CD4-positive, alpha-beta T cell (primary cell): ENCODE measurements at regions not wholly inside any gene's neighbourhood (a gene's known extent, or its start where the extent isn't known, plus 50 kb on each side); places are given as distances from the start of the nearest gene placed in this dataset.

Experiments
- ATAC-seq: fragments of 200-7000 bp; cut with Tn5 transposase; one replicate; pipeline ENCODE4 v1.10.0; 2022; ENCODE audit warnings: mild to moderate bottlenecking; ENCODE audit not compliant: poor library complexity
- CTCF ChIA-PET: fragments of 350-600 bp; sonication (Branson Sonifier 250); formaldehyde crosslinking; loops from one replicate; lab custom pipeline; 2021; ENCODE audit warnings: antibody characterized with exemption, inconsistent platforms; lab: Charles Lee
- POLR2A ChIA-PET: fragments of 350-600 bp; sonication (Branson Sonifier 250); formaldehyde crosslinking; loops from one replicate; lab custom pipeline; 2021; ENCODE audit warnings: antibody characterized with exemption, inconsistent platforms; lab: Charles Lee
- DNase-seq, 14 experiments: peaks; one replicate each; pipeline ENCODE4 v3.0.0-alpha.2; 2013 to 2020; ENCODE audit warnings: mixed read lengths in 2 of 14
- H3K27ac ChIP-seq, 2 donors: one replicate each; pipeline versions ENCODE4 v1.5.1 to v1.7.0; 2013; ENCODE audit warnings: low read length in 2 of 2, low read depth in 1 of 2, mild to moderate bottlenecking in 1 of 2
- H3K27me3 ChIP-seq, 2 experiments: 1 replicate in 1 of 2; 2 replicates in 1 of 2; pipeline versions ENCODE4 v1.6.1 to v1.7.0; 2013; ENCODE audit warnings: low read length in 2 of 2, control low read depth in 1 of 2, mild to moderate bottlenecking in 1 of 2, moderate library complexity in 1 of 2; ENCODE audit not compliant: insufficient read depth in 2 of 2, control insufficient read depth in 1 of 2
- H3K36me3 ChIP-seq: one replicate; pipeline ENCODE4 v1.6.1; 2013; ENCODE audit warnings: low read length, control low read depth; ENCODE audit not compliant: insufficient read depth
- H3K4me1 ChIP-seq: one replicate; pipeline ENCODE4 v1.6.1; 2013; ENCODE audit warnings: low read length, control low read depth; ENCODE audit not compliant: insufficient read depth
- H3K4me3 ChIP-seq: one replicate; pipeline ENCODE4 v1.5.1; 2013; ENCODE audit warnings: mild to moderate bottlenecking, low read length, moderate library complexity
- H3K9me3 ChIP-seq, 2 experiments: 1 replicate in 1 of 2; 2 replicates in 1 of 2; pipeline versions ENCODE4 v1.6.1 to v1.7.0; 2013; ENCODE audit warnings: low read length in 2 of 2, mild to moderate bottlenecking in 2 of 2, control low read depth in 1 of 2, moderate library complexity in 1 of 2; ENCODE audit not compliant: control insufficient read depth in 1 of 2, insufficient read depth in 1 of 2
- H3K27ac Mint-ChIP-seq: one replicate; pipeline ENCODE4 v1.8.0; 2020; ENCODE audit warnings: mixed read lengths
- H3K27me3 Mint-ChIP-seq: one replicate; pipeline ENCODE4 v1.8.0; 2021; ENCODE audit warnings: mixed read lengths
- H3K36me3 Mint-ChIP-seq: one replicate; pipeline ENCODE4 v1.8.0; 2021; ENCODE audit warnings: low read depth, mixed read lengths
- H3K4me1 Mint-ChIP-seq: one replicate; pipeline ENCODE4 v1.8.0; 2021; ENCODE audit warnings: low read depth, mixed read lengths
- H3K4me3 Mint-ChIP-seq: one replicate; pipeline ENCODE4 v1.8.0; 2020; ENCODE audit warnings: mild to moderate bottlenecking, mixed read lengths
- H3K9me3 Mint-ChIP-seq: one replicate; pipeline ENCODE4 v1.8.0; 2020; ENCODE audit warnings: mixed read lengths
- intact Hi-C, 2 experiments: fragments of 100-400 bp; cut with DNase I in 1 of 2; cut with micrococcal nuclease in 1 of 2; formaldehyde crosslinking; loops; one replicate each; pipeline versions ENCODE4 v1.15.1 to v1.9.0; 2023 to 2025; cut with DNase I, micrococcal nuclease
- TF ChIP-seq, protein P1 (sequence below): fragments of 200-600 bp; IDR thresholded peaks from one replicate; pipeline ENCODE4 v1.8.0; 2022; ENCODE audit warnings: antibody characterized with exemption, mild to moderate bottlenecking

DNA sequence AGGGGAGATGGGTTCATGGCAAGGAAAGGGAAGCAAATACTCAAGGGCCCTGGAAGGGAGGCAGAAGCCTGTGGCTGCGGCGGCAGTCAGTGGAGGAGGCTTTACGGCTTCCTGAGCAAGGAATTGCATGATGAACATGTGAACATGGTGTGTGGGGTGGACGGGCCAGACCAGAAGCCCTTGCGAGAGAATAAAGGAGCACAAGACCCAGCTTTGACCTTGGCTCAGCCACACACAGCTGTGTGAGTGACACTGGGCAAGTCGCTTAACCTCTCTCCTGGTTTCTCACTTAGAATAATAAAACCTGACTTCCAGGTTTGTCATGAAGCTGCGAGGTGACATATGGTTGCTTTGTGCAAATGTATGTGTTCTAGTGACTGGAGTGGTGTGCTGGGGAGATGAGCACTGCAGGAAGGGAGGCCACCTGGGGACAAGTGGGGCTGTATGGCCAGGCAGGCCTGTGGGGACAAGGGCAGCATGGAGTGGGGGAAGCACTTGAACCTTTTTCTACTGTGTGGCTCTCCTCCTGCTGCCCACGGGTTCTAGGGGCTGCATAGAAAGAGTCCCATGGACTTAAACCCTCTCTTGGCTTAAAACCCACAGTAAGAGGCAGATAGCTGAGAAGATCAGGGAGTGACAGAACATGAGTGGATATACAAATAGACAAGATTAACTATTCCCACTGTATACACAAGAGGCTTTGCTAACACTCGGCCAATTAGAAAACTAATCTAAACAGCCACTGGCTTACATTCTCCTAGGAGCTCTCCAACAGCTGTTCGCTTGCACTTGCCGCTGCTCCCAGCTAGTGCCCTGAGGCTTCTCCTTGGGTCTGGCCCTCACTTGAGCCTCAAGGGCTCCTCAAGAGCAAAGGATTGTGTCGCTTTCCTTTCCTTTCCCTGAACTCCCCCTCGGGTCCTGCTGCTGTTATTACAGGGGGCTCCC is 67.3 kb upstream of the CDON start:
- DNase-seq: no peak
- TF ChIP-seq, protein P1, sequence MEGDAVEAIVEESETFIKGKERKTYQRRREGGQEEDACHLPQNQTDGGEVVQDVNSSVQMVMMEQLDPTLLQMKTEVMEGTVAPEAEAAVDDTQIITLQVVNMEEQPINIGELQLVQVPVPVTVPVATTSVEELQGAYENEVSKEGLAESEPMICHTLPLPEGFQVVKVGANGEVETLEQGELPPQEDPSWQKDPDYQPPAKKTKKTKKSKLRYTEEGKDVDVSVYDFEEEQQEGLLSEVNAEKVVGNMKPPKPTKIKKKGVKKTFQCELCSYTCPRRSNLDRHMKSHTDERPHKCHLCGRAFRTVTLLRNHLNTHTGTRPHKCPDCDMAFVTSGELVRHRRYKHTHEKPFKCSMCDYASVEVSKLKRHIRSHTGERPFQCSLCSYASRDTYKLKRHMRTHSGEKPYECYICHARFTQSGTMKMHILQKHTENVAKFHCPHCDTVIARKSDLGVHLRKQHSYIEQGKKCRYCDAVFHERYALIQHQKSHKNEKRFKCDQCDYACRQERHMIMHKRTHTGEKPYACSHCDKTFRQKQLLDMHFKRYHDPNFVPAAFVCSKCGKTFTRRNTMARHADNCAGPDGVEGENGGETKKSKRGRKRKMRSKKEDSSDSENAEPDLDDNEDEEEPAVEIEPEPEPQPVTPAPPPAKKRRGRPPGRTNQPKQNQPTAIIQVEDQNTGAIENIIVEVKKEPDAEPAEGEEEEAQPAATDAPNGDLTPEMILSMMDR: no peak
- H3K27ac Mint-ChIP-seq: no peak overlapping the region
- no peaks in the 10 kb centered on the region for H3K36me3 Mint-ChIP-seq
- no peaks in the 10 kb centered on the region for H3K4me1 Mint-ChIP-seq
- no peak overlapping the region for H3K4me3 ChIP-seq
- H3K27me3 ChIP-seq: no peaks in the 10 kb centered on the region
- intact Hi-C loops: no loop called here
- no peaks in the 10 kb centered on the region for H3K27me3 Mint-ChIP-seq
- ChIA-PET POLR2A (no interaction called here), CTCF (no interaction called here)
- H3K36me3 ChIP-seq: no peaks in the 10 kb centered on the region
- ATAC-seq: no peak
- H3K9me3 ChIP-seq: no peaks in the 10 kb centered on the region
- no peaks in the 10 kb centered on the region for H3K4me1 ChIP-seq
- no peak overlapping the region for H3K27ac ChIP-seq
- no peaks in the 10 kb centered on the region for H3K9me3 Mint-ChIP-seq
- H3K4me3 Mint-ChIP-seq: no peak overlapping the region

DNA sequence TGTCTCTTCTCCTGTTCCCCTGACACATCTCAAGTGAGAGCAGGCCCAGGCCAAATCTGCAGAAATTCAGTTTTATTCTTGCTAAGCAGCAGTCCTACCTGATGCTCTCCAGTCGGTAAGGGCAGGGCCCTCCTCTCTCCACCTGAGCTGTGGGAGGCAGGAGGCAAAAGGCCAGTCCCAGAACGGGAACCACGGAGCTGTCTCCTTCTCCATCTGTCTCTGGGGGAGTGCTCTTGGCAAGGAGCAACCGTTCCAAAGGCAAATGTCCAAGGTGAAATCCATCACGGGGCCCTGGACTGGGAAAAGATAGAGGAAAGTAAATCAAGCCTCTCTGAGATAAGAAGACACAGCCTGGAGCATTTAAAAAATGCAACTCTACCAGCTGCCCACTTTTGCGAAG is 65.2 kb upstream of the CDON start:
- DNase-seq (no peak), ATAC-seq (no peak)
- Histone ChIP-seq H3K27ac (no peak overlapping the region), H3K36me3 (no peaks in the 10 kb centered on the region), H3K27me3 (no peaks in the 10 kb centered on the region), H3K9me3 (no peaks in the 10 kb centered on the region), H3K4me1 (no peaks in the 10 kb centered on the region), H3K4me3 (no peak overlapping the region)
- Mint-ChIP-seq H3K27ac (no peak overlapping the region), H3K9me3 (no peaks in the 10 kb centered on the region), H3K4me3 (no peak overlapping the region), H3K36me3 (no peaks in the 10 kb centered on the region), H3K4me1 (no peaks in the 10 kb centered on the region), H3K27me3 (no peaks in the 10 kb centered on the region)
- POLR2A ChIA-PET: no interaction called here
- CTCF ChIA-PET: no interaction called here
- TF ChIP-seq, protein P1: no peak
- intact Hi-C loops: no loop called here

DNA sequence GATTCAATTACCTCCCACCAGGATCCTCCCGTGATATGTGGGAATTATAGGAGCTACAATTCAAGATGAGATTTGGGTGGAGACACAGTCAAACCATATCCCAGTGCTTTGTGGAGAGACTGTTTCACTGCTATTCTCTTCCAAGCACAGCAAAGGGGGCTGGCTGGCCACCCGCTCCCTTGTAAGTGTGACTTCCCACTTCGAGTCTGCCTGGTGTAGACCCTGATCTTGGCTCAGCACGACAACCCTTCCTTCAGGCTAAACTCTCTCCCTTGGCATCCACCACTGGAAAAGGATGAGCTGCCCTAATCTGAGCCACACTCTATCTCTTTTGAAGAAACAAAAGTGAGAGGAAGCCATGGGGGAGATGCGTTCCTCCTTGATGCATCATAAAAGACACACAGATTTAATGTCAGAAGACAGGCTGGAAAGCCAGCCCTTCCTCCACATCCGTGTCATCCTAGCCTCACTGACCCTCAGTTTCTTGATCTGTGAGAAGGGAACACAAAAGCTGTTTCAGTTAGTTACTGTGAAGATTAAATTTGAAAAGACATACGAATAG is 64.7 kb upstream of the CDON start:
- Mint-ChIP-seq H3K4me1 (no peaks in the 10 kb centered on the region), H3K36me3 (no peaks in the 10 kb centered on the region), H3K4me3 (no peak overlapping the region), H3K27ac (no peak overlapping the region), H3K9me3 (no peaks in the 10 kb centered on the region), H3K27me3 (no peaks in the 10 kb centered on the region)
- no peak for ATAC-seq
- no peaks in the 10 kb centered on the region for H3K4me1 ChIP-seq
- intact Hi-C loops: no loop called here
- H3K27ac ChIP-seq: no peak overlapping the region
- POLR2A ChIA-PET: no interaction called here
- no peak overlapping the region for H3K4me3 ChIP-seq
- no peaks in the 10 kb centered on the region for H3K36me3 ChIP-seq
- no peaks in the 10 kb centered on the region for H3K9me3 ChIP-seq
- CTCF ChIA-PET: no interaction called here
- no peaks in the 10 kb centered on the region for H3K27me3 ChIP-seq
- no peak for DNase-seq
- TF ChIP-seq, protein P1: no peak
